GM18907 (cell line): ENCODE measurements at regions not wholly inside any gene's neighbourhood (a gene's known extent, or its start where the extent isn't known, plus 50 kb on each side); places are given as distances from the start of the nearest gene placed in this dataset.

Experiments used
- ATAC-seq: cut with Tn5 transposase; IDR thresholded peaks from one replicate; pipeline ENCODE4 v1.9.1; 2021; ENCODE audit warnings: mild to moderate bottlenecking, moderate library complexity; ENCODE audit not compliant: unreplicated experiment

GRCh38 chr4:111535792-111536191, 609.5 kb upstream of the FAM241A start:
- ATAC-seq: no peak

DNA sequence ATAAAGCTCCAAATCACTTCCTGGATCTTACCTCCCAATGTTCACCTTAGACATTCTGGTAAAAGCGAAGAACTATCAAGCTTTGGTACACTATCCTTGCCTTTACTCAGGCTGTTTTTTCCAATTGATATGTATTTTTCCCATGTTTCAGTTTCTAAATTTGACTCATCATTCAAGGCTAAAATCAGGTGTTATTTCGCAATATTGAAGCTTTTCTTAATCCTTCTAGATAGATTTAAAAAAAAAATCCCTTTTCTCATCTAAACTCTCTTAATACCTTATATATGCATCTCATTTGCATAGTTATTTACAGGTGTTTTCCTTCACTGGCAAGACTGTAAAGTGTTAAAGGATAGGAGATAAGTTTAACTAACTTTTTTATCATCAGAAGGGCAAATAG, 608.1 kb upstream of the FAM241A start:
- ATAC-seq: no peak

DNA sequence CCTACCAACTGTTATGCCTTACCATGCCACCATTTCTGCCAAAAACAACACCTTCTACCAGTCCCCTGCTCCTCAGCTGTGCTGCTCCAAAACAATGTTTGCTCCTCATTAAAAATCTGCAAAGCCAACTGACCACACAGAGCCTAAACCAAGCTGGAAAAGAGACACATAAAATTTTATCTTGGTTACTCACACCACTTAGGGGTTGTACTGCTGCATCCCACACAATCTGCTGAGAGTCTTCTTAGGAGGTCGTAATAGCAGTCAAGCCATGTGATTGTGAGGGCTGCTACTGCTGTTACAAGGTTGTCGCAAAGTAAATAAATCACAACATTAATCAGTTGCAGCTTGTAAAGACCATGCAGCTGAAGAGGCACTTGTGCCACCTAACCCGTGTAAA, 607.4 kb upstream of the FAM241A start:
- ATAC-seq: no peak

DNA sequence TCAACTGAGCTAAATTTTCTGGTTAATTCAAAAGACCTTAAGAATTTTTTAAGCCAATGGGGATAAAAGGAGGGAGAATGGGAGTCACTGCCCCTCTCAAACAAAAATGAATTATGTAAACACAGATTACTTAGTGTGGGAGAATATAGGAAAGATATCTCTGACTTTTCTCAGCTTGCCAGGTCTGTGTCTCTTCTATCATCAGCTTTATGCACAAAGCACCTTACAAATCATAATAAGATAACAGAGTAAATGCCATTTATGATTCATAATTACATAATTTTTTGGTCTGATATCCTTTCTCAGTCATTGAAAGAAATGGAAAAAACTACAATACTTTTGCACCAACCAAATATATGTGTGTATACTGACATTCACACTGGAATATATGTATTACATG, 604.6 kb upstream of the FAM241A start:
- ATAC-seq: no peak

GRCh38 chr4:111542056-111542455, 603.2 kb upstream of the FAM241A start:
- ATAC-seq: no peak

GRCh38 chr4:111546881-111547280, 598.4 kb upstream of the FAM241A start:
- no peak for ATAC-seq

GRCh38 chr4:111556141-111556781, 589.0 kb upstream of the FAM241A start:
- ATAC-seq: no peak

- ATAC-seq: no peak
These were observed 588.4 kb upstream of the FAM241A start for GRCh38 chr4:111556851-111557250.

- ATAC-seq: no peak
These were observed 582.4 kb upstream of the FAM241A start for GRCh38 chr4:111562826-111563225.

GRCh38 chr4:111572470-111572869, 572.8 kb upstream of the FAM241A start:
- no peak for ATAC-seq

DNA sequence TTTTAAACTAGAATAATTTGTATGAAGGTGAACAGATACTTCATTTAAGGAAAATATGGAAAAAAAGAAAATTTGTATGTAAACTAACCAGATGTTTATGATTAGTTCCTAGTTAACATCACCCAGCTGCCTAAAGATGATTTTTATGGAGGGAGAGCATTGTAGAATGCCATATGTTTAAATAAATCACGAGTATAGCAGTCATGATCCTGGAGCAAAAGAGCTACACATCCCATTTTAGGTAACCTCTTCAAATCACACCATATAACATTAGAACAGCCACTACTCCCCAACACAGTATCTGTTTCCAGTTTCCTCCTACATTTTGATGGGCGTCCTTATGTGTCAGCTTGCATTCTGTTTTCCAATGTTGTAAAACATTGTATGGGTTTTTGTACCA, 571.9 kb upstream of the FAM241A start:
- no peak for ATAC-seq

- no peak for ATAC-seq
These were observed 565.5 kb upstream of the FAM241A start for GRCh38 chr4:111579767-111580166.

- no peak for ATAC-seq
These were observed 549.8 kb upstream of the FAM241A start for GRCh38 chr4:111595456-111595855.

DNA sequence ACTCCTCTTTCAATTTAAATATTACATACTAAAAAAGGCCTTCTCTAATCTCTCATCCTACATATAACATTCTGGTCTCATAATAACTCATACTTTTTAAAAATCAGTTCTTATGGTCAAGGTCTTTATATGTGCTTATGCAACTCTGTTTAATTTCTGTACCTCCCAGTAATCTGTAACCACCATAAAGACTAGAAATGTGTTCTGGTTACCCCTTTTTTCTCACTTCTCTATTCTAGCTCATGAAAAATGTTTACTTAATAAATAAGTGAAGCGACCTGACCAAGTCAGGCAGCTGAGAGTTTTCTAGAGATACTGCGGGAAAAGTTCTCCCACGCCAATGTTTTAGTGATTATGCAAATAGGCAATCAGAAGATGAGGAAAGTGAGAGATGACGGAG, 548.8 kb upstream of the FAM241A start:
- no peak for ATAC-seq

DNA sequence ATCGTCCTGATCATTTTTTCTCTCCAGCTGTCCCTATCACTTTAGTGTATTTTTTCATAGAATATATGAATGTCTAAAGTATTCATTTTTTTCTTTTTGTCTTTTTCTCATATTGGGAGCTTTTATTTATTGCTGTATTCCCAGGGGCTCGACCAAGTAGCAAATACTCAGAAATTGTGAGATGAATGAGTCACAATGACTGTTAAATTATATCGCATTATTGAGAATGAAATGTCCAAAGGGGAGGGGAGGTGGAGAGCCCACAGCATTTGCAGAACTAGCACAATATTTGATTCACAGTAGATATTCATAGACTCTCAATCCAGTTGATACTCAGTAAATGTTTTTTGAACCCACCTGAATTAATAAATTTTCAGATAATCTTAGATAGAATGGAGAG, 543.6 kb upstream of the FAM241A start:
- ATAC-seq: no peak

GRCh38 chr4:111602848-111603247, 542.4 kb upstream of the FAM241A start:
- ATAC-seq: no peak

GRCh38 chr4:111605111-111605510, 540.1 kb upstream of the FAM241A start:
- no peak for ATAC-seq

GRCh38 chr4:111610681-111611080, 534.6 kb upstream of the FAM241A start:
- ATAC-seq: no peak

- ATAC-seq: no peak
These were observed 526.3 kb upstream of the FAM241A start for GRCh38 chr4:111618908-111619307.

GRCh38 chr4:111628437-111628836, 516.8 kb upstream of the FAM241A start:
- ATAC-seq: no peak

GRCh38 chr4:111630705-111631104, 514.5 kb upstream of the FAM241A start:
- ATAC-seq: no peak

GRCh38 chr4:111631215-111631999, 513.8 kb upstream of the FAM241A start:
- ATAC-seq: peak; percentile 63
